ENCODE measurements at regions not wholly inside any gene's neighbourhood (a gene's known extent, or its start where the extent isn't known, plus 50 kb on each side); places are given as distances from the start of the nearest gene placed in this dataset.

DNA sequence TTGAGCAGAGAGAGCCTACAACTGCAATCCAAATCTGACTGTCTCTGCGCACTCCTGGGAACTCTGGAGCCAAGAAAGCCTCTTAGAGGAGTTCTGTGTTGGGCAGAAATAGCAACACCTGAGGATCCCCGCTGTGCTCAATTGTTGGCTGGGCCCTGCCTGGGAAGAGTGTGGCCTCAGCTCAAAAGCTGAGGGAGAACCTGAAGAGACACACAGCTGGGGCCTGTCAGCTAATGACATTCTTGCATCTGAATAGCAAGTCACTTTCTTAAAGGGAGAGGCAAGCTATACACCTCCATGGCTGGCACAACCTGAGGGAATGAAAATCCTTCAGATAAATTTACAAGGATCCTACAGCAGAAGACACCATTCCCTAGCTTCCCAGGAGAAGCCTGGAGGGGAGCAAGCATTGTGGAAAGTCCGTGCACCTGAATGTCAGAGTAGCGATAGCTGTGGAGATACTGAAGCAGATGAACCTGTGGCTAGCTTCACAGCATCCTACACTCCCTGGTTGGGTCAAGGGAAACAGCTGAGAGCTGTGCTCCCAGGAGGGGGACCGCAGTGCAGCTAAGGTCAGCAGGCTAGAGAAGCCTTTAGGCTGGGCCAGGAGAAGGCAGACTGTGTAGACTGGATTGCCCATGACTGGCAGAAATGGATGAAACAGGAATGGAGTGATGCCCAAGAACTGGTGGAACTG, 159.9 kb upstream of the PFN2 start:
- Histone ChIP-seq H4K20me1 (ENCODE audit: insufficient read depth, low read length) (no peaks in the 10 kb centered on the region), H3K4me2 (ENCODE audit: low read depth, low read length) (no peak overlapping the region), H3K56ac (ENCODE audit: extremely low read depth, insufficient read depth, low read length) (no peak overlapping the region), H2AK9ac (replicated peaks; ENCODE audit: low read depth, low read length, poor library complexity) (no peak overlapping the region), H3K9me1 (ENCODE audit: insufficient read depth, low read length) (no peaks in the 10 kb centered on the region), H4K8ac (ENCODE audit: low read depth in 2 of 2, low read length in 2 of 2) (no peak overlapping the region), H3K4me1 (ENCODE audit: control insufficient read depth, insufficient read depth, low read length) (peaks cover 3% of the 10 kb centered on the region; the same call in 1 of the 2 replicates), H2AK5ac (ENCODE audit: low read depth, low read length) (no peak overlapping the region), H3K79me1 (ENCODE audit: low read depth in 1 of 2, low read length in 2 of 2) (no peaks in the 10 kb centered on the region), H3K14ac (replicated peaks; ENCODE audit: low read depth, low read length) (no peak overlapping the region), H3K4me3 (ENCODE audit: insufficient read depth, low read depth, low read length) (no peak overlapping the region), H3K27me3 (ENCODE audit: control insufficient read depth, insufficient read depth, low read length) (no peaks in the 10 kb centered on the region), H3K27ac (ENCODE audit: insufficient read depth, low read length) (no peak overlapping the region), H2BK120ac (ENCODE audit: low read depth, low read length) (no peak overlapping the region), H3K36me3 (ENCODE audit: control insufficient read depth, insufficient read depth, low read length) (no peaks in the 10 kb centered on the region), H4K91ac (ENCODE audit: insufficient read depth, low read depth, low read length) (no peak overlapping the region), H2BK5ac (ENCODE audit: low read depth, low read length, poor library complexity, severe bottlenecking) (no peak overlapping the region), H2BK20ac (ENCODE audit: low read depth, low read length) (no peak overlapping the region), H2BK15ac (ENCODE audit: low read depth, low read length) (no peak overlapping the region), H3K23ac (ENCODE audit: low read depth, low read length) (no peak overlapping the region), H3K9me3 (ENCODE audit: control insufficient read depth, insufficient read depth, low read length) (no peaks in the 10 kb centered on the region), H3K9ac (ENCODE audit: low read depth, low read length) (no peak overlapping the region), H4K5ac (ENCODE audit: low read depth, low read length) (no peak overlapping the region), H2AFZ (replicated peaks; ENCODE audit: low read length, poor library complexity) (no peak overlapping the region), H3K4ac (ENCODE audit: low read depth, low read length) (peak overlapping the region; percentile 20; the same call in 1 of the 2 replicates), H3K18ac (ENCODE audit: low read depth, low read length) (no peak overlapping the region)
- ATAC-seq (ENCODE audit: low read depth) (no peak), DNase-seq (no peak)
- in situ Hi-C loops (cut with MboI; ENCODE audit: low sequenced_read_pairs) (no loop called here), dilution Hi-C loops (cut with HindIII; ENCODE audit: low sequenced_read_pairs, unreplicated experiment) (no loop called here), intact Hi-C loops (cut with micrococcal nuclease) (no loop called here)
- no TSS peak for BruUV-seq (replicated peaks)
- CTCF ChIA-PET = no interaction called here
- WGBS, 2 experiments (ENCODE audit: extremely low coverage in 2 of 2, insufficient read length in 1 of 2) = 80% methylated on average over 1 of the region's 5 CpGs; no CpG with 5 or more reads in 1 of the 2 experiments
- no peak for TF ChIP-seq CHD1 (IDR thresholded peaks at IDR 0.05; ENCODE audit: low read depth, low read length)
- TF ChIP-seq, protein P1, sequence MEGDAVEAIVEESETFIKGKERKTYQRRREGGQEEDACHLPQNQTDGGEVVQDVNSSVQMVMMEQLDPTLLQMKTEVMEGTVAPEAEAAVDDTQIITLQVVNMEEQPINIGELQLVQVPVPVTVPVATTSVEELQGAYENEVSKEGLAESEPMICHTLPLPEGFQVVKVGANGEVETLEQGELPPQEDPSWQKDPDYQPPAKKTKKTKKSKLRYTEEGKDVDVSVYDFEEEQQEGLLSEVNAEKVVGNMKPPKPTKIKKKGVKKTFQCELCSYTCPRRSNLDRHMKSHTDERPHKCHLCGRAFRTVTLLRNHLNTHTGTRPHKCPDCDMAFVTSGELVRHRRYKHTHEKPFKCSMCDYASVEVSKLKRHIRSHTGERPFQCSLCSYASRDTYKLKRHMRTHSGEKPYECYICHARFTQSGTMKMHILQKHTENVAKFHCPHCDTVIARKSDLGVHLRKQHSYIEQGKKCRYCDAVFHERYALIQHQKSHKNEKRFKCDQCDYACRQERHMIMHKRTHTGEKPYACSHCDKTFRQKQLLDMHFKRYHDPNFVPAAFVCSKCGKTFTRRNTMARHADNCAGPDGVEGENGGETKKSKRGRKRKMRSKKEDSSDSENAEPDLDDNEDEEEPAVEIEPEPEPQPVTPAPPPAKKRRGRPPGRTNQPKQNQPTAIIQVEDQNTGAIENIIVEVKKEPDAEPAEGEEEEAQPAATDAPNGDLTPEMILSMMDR (conservative IDR thresholded peaks at IDR 0.05; ENCODE audit: low read depth, low read length) = no peak
- TF ChIP-seq, protein P2, sequence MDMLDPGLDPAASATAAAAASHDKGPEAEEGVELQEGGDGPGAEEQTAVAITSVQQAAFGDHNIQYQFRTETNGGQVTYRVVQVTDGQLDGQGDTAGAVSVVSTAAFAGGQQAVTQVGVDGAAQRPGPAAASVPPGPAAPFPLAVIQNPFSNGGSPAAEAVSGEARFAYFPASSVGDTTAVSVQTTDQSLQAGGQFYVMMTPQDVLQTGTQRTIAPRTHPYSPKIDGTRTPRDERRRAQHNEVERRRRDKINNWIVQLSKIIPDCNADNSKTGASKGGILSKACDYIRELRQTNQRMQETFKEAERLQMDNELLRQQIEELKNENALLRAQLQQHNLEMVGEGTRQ (IDR thresholded peaks at IDR 0.05; ENCODE audit: low read depth, low read length) = no peak
- TF ChIP-seq, protein P3, sequence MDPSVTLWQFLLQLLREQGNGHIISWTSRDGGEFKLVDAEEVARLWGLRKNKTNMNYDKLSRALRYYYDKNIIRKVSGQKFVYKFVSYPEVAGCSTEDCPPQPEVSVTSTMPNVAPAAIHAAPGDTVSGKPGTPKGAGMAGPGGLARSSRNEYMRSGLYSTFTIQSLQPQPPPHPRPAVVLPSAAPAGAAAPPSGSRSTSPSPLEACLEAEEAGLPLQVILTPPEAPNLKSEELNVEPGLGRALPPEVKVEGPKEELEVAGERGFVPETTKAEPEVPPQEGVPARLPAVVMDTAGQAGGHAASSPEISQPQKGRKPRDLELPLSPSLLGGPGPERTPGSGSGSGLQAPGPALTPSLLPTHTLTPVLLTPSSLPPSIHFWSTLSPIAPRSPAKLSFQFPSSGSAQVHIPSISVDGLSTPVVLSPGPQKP (IDR thresholded peaks at IDR 0.05; ENCODE audit: borderline replicate concordance, low read depth, low read length) = no peak
- no peak for TF ChIP-seq FOS (IDR thresholded peaks at IDR 0.05; ENCODE audit: low read depth, low read length)
- TF ChIP-seq NFE2L2 (IDR thresholded peaks at IDR 0.05; ENCODE audit: low read depth, low read length) = no peak
- TF ChIP-seq MAFK (IDR thresholded peaks at IDR 0.05; ENCODE audit: low read depth, low read length) = no peak
- TF ChIP-seq POLR2A (IDR thresholded peaks at IDR 0.05; ENCODE audit: low read depth, low read length) = no peak
- no peak for TF ChIP-seq RFX5 (IDR thresholded peaks at IDR 0.05; ENCODE audit: low read depth, low read length)
- no peak for TF ChIP-seq SMC3 (IDR thresholded peaks at IDR 0.05; ENCODE audit: low read depth, low read length)
- TF ChIP-seq BHLHE40 (IDR thresholded peaks at IDR 0.05; ENCODE audit: low read depth, low read length) = no peak
- TF ChIP-seq CEBPB (IDR thresholded peaks at IDR 0.05; ENCODE audit: low read depth, low read length) = no peak
- no peak for TF ChIP-seq RCOR1 (IDR thresholded peaks at IDR 0.05; ENCODE audit: insufficient replicate concordance, low read length)
- no peak for TF ChIP-seq MXI1 (IDR thresholded peaks at IDR 0.05; ENCODE audit: borderline replicate concordance, low read depth, low read length)
- POLR2A ChIA-PET (ENCODE audit: unreplicated experiment) = no interaction called here

Data from IMR-90 (cell line).